Endodermal cell (in vitro differentiated cells): ENCODE measurements at regions not wholly inside any gene's neighbourhood (a gene's known extent, or its start where the extent isn't known, plus 50 kb on each side); places are given as distances from the start of the nearest gene placed in this dataset.

Experiments used
- DNase-seq: peaks from one replicate; pipeline ENCODE4 v3.0.0-alpha.2; 2017
- H3K27ac ChIP-seq: 2 replicates; pipeline ENCODE4 v1.5.1; 2013; ENCODE audit warnings: mild to moderate bottlenecking, low read depth, low read length, moderate library complexity
- H3K27me3 ChIP-seq: 2 replicates; pipeline ENCODE4 v1.6.1; 2013; ENCODE audit warnings: mild to moderate bottlenecking, low read length, moderate library complexity; ENCODE audit not compliant: insufficient read depth, control insufficient read depth, poor library complexity, severe bottlenecking
- H3K36me3 ChIP-seq: 2 replicates; pipeline ENCODE4 v1.7.0; 2013; ENCODE audit warnings: mild to moderate bottlenecking, low read length, moderate library complexity; ENCODE audit not compliant: control insufficient read depth, insufficient read depth
- H3K4me1 ChIP-seq: one replicate; pipeline ENCODE4 v1.7.0; 2013; ENCODE audit warnings: low read length; ENCODE audit not compliant: control insufficient read depth, insufficient read depth
- H3K4me3 ChIP-seq: 2 replicates; pipeline ENCODE4 v1.5.1; 2013; ENCODE audit warnings: mild to moderate bottlenecking, low read length, moderate library complexity
- H3K9ac ChIP-seq: 2 replicates; pipeline ENCODE4 v1.6.1; 2013; ENCODE audit warnings: mild to moderate bottlenecking, low read length, moderate library complexity; ENCODE audit not compliant: poor library complexity, severe bottlenecking; ENCODE audit errors: extremely low read depth
- H3K9me3 ChIP-seq: 2 replicates; pipeline ENCODE4 v1.6.1; 2013; ENCODE audit warnings: mild to moderate bottlenecking, low read length, moderate library complexity; ENCODE audit not compliant: control insufficient read depth
- H3K27ac Mint-ChIP-seq: 2 replicates; pipeline ENCODE4 v1.8.0; 2020; ENCODE audit warnings: mixed read lengths
- H3K27me3 Mint-ChIP-seq: 2 replicates; pipeline ENCODE4 v1.8.0; 2021; ENCODE audit warnings: mild to moderate bottlenecking, mixed read lengths; ENCODE audit not compliant: insufficient read depth
- H3K36me3 Mint-ChIP-seq: 2 replicates; pipeline ENCODE4 v1.8.0; 2020; ENCODE audit warnings: low read depth, mixed read lengths
- H3K4me1 Mint-ChIP-seq: 2 replicates; pipeline ENCODE4 v1.8.0; 2020; ENCODE audit warnings: mixed read lengths
- H3K4me3 Mint-ChIP-seq: 2 replicates; pipeline ENCODE4 v1.8.0; 2020; ENCODE audit warnings: mild to moderate bottlenecking, moderate library complexity, mixed read lengths
- H3K9me3 Mint-ChIP-seq: 2 replicates; pipeline ENCODE4 v1.8.0; 2020; ENCODE audit warnings: mild to moderate bottlenecking, mixed read lengths
- CTCF ChIP-seq: fragments of 200-600 bp; sonication (generic); conservative IDR thresholded peaks from 2 replicates; pipeline ENCODE4 v1.5.0; 2021; ENCODE audit warnings: antibody characterized with exemption, mild to moderate bottlenecking
- WGBS, 2 experiments: methylation state at CpG; one replicate each; pipeline versions ENCODE4 v1.1.5 to v1.1.7; 2013; ENCODE audit warnings: missing lambda C conversion rate in 2 of 2, mixed read lengths in 1 of 2; ENCODE audit not compliant: insufficient coverage in 1 of 2, insufficient read length in 1 of 2; 5-methylcytosine and 5-hydroxymethylcytosine counted together

- Mint-ChIP-seq H3K9me3 (no peaks in the 10 kb centered on the region), H3K27ac (no peak overlapping the region), H3K36me3 (no peaks in the 10 kb centered on the region), H3K4me3 (no peak overlapping the region), H3K4me1 (no peaks in the 10 kb centered on the region), H3K27me3 (peaks cover 2% of the 10 kb centered on the region)
- Histone ChIP-seq H3K36me3 (no peaks in the 10 kb centered on the region), H3K4me3 (no peak overlapping the region), H3K9ac (no peak overlapping the region), H3K27ac (no peak overlapping the region), H3K4me1 (no peaks in the 10 kb centered on the region), H3K9me3 (no peaks in the 10 kb centered on the region), H3K27me3 (no peaks in the 10 kb centered on the region)
- WGBS, 2 experiments = 98 to 100% methylated on average over 2 to 3 of the region's 3 CpGs
- no peak for DNase-seq
- no peak for TF ChIP-seq CTCF
Measured at GRCh38 chr5:15433709-15434108, 66.3 kb upstream of the FBXL7 start.

DNA sequence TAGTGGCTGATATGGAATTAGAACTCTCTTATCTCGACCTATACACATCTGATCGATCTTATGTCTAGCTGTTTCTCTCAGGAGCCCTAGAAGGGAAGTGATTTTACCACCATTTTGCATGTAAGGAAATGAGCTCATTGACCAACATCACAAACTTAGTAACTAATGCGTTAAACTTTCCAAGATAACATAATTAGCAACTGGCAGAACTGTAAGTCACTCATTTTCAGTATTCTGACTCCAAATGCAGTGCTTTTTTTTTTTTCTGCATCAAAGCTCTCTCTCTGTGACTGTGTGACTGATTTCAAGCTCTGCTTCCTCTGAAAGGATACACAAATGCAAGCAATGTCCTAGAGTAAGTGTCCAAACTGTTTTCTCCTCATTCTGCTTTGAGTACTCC lies 68.1 kb upstream of the FBXL7 start:
- no peak for DNase-seq
- no peak overlapping the region for H3K4me3 Mint-ChIP-seq
- Histone ChIP-seq H3K9me3 (no peaks in the 10 kb centered on the region), H3K4me1 (no peaks in the 10 kb centered on the region), H3K4me3 (no peak overlapping the region), H3K27ac (no peak overlapping the region), H3K27me3 (no peaks in the 10 kb centered on the region), H3K9ac (no peak overlapping the region), H3K36me3 (no peaks in the 10 kb centered on the region)
- no peak for TF ChIP-seq CTCF
- H3K27me3 Mint-ChIP-seq = peaks cover 4% of the 10 kb centered on the region
- no peaks in the 10 kb centered on the region for H3K36me3 Mint-ChIP-seq
- H3K27ac Mint-ChIP-seq = no peak overlapping the region
- no peaks in the 10 kb centered on the region for H3K4me1 Mint-ChIP-seq
- H3K9me3 Mint-ChIP-seq = no peaks in the 10 kb centered on the region
- WGBS, 2 experiments = 95 to 100% methylated on average over 1 to 3 of the region's 3 CpGs

GRCh38 chr5:15425766-15426165 lies 74.2 kb upstream of the FBXL7 start:
- no peak overlapping the region for H3K9ac ChIP-seq
- H3K36me3 ChIP-seq = no peaks in the 10 kb centered on the region
- peak overlapping the region; percentile 9 for H3K4me3 ChIP-seq
- Mint-ChIP-seq H3K27ac (peak overlapping the region; percentile 65), H3K4me1 (peaks cover 13% of the 10 kb centered on the region), H3K4me3 (no peak overlapping the region), H3K36me3 (no peaks in the 10 kb centered on the region), H3K27me3 (peaks cover 2% of the 10 kb centered on the region), H3K9me3 (no peaks in the 10 kb centered on the region)
- TF ChIP-seq CTCF = no peak
- DNase-seq = peak; percentile 41
- 46 to 50% methylated on average over 4 of the region's 6 CpGs for WGBS, 2 experiments
- H3K27ac ChIP-seq = no peak overlapping the region
- H3K27me3 ChIP-seq = no peaks in the 10 kb centered on the region
- H3K4me1 ChIP-seq = peaks cover 5% of the 10 kb centered on the region
- H3K9me3 ChIP-seq = no peaks in the 10 kb centered on the region
